ENCODE measurements at regions not wholly inside any gene's neighbourhood (a gene's known extent, or its start where the extent isn't known, plus 50 kb on each side); places are given as distances from the start of the nearest gene placed in this dataset.
"Not testable (repeated sequence)": the region's sequence is repeated elsewhere in the genome, so short reads cannot be mapped to it uniquely, and the experiment has no call there.

- no peaks in the 10 kb centered on the region for H3K36me3 ChIP-seq (ENCODE audit: control insufficient read depth, insufficient read depth, low read length)
- no peak for DNase-seq
These were observed 1102.6 kb upstream of the EPHA6 start for GRCh38 chr3:95711789-95712188.

DNA sequence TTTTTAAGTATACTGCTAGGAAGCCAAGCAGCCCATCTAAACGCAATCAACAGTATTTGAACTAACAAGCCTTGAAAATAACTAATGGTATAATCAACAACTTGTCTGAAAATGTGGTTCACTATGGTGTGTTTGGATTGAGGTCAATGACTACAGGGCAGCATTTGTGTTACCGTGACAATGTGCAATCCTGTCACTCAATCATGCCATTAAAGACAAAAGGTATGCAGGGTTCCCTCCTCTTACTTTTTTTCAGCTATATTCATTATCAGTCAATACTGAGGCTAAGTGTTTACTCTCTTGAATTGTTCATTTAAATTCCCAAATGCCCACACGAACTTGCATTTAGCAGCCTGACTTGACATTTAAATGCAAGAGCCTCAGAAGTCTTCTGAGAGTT is 1099.3 kb upstream of the EPHA6 start:
- H3K4me1 ChIP-seq (ENCODE audit: control insufficient read depth, insufficient read depth, low read length), result no peaks in the 10 kb centered on the region
- H3K36me3 ChIP-seq (ENCODE audit: control insufficient read depth, insufficient read depth, low read length), result no peaks in the 10 kb centered on the region
- DNase-seq, result no peak
- H3K27me3 ChIP-seq (ENCODE audit: control insufficient read depth, insufficient read depth, low read length), result no peaks in the 10 kb centered on the region
- H3K4me3 ChIP-seq (ENCODE audit: low read length), result no peak overlapping the region
- no CpG with 5 or more reads among the region's 3 CpGs for WGBS (ENCODE audit: insufficient coverage)
- H3K9me3 ChIP-seq (replicated peaks; ENCODE audit: control insufficient read depth, low read depth, low read length), result no peaks in the 10 kb centered on the region
- no peak overlapping the region for H3K27ac ChIP-seq (ENCODE audit: low read length)

More at GRCh38 chr3:95711789-95712188, 1102.6 kb upstream of the EPHA6 start:
- Histone ChIP-seq H3K9me3 (replicated peaks; ENCODE audit: control insufficient read depth, low read depth, low read length) (no peaks in the 10 kb centered on the region), H3K27ac (ENCODE audit: low read length) (no peak overlapping the region), H3K4me3 (ENCODE audit: low read length) (no peak overlapping the region), H3K4me1 (ENCODE audit: control insufficient read depth, insufficient read depth, low read length) (no peaks in the 10 kb centered on the region), H3K27me3 (ENCODE audit: control insufficient read depth, insufficient read depth, low read length) (no peaks in the 10 kb centered on the region)
- no CpG with 5 or more reads among the region's 2 CpGs for WGBS (ENCODE audit: insufficient coverage)

GRCh38 chr3:95717048-95717447 is 1097.3 kb upstream of the EPHA6 start:
- Histone ChIP-seq H3K9me3 (replicated peaks; ENCODE audit: control insufficient read depth, low read depth, low read length) (no peaks in the 10 kb centered on the region), H3K36me3 (ENCODE audit: control insufficient read depth, insufficient read depth, low read length) (no peaks in the 10 kb centered on the region), H3K4me3 (ENCODE audit: low read length) (no peak overlapping the region), H3K27ac (ENCODE audit: low read length) (no peak overlapping the region), H3K27me3 (ENCODE audit: control insufficient read depth, insufficient read depth, low read length) (no peaks in the 10 kb centered on the region), H3K4me1 (ENCODE audit: control insufficient read depth, insufficient read depth, low read length) (no peaks in the 10 kb centered on the region)
- no peak for DNase-seq

GRCh38 chr3:95718168-95718567 is 1096.2 kb upstream of the EPHA6 start:
- H3K4me3 ChIP-seq (ENCODE audit: low read length), result no peak overlapping the region
- no peaks in the 10 kb centered on the region for H3K9me3 ChIP-seq (replicated peaks; ENCODE audit: control insufficient read depth, low read depth, low read length)
- no peak for DNase-seq
- H3K27ac ChIP-seq (ENCODE audit: low read length), result no peak overlapping the region
- H3K36me3 ChIP-seq (ENCODE audit: control insufficient read depth, insufficient read depth, low read length), result no peaks in the 10 kb centered on the region
- H3K27me3 ChIP-seq (ENCODE audit: control insufficient read depth, insufficient read depth, low read length), result no peaks in the 10 kb centered on the region
- no peaks in the 10 kb centered on the region for H3K4me1 ChIP-seq (ENCODE audit: control insufficient read depth, insufficient read depth, low read length)

DNA sequence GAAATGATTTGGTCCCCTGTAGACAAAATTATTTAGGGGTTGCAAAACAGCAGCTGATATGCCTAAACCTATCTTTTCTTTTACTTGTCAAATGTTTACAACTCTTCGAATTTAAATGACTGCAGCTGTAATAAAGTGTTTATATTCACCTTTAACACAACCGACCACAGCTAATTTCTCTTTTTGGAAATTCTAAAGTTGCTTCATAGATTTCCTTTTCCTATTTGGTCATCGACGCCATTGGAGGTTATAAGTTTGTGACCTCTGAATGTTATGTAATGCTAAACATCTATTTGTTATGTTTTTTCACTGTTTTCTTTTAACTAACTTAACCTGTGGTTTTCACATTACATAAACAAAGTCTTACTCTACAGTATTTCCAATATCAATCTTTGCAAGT is 1094.9 kb upstream of the EPHA6 start:
- H3K9me3 ChIP-seq (replicated peaks; ENCODE audit: control insufficient read depth, low read depth, low read length), result no peaks in the 10 kb centered on the region
- no CpG with 5 or more reads among the region's 4 CpGs for WGBS (ENCODE audit: insufficient coverage)
- DNase-seq, result no peak
- no peaks in the 10 kb centered on the region for H3K36me3 ChIP-seq (ENCODE audit: control insufficient read depth, insufficient read depth, low read length)
- H3K27ac ChIP-seq (ENCODE audit: low read length), result no peak overlapping the region
- no peak overlapping the region for H3K4me3 ChIP-seq (ENCODE audit: low read length)
- H3K4me1 ChIP-seq (ENCODE audit: control insufficient read depth, insufficient read depth, low read length), result no peaks in the 10 kb centered on the region
- no peaks in the 10 kb centered on the region for H3K27me3 ChIP-seq (ENCODE audit: control insufficient read depth, insufficient read depth, low read length)

GRCh38 chr3:95721938-95722337 is 1092.5 kb upstream of the EPHA6 start:
- Histone ChIP-seq H3K4me3 (ENCODE audit: low read length) (no peak overlapping the region), H3K27me3 (ENCODE audit: control insufficient read depth, insufficient read depth, low read length) (no peaks in the 10 kb centered on the region)
- WGBS (ENCODE audit: insufficient coverage), result no CpG with 5 or more reads among the region's 2 CpGs

DNA sequence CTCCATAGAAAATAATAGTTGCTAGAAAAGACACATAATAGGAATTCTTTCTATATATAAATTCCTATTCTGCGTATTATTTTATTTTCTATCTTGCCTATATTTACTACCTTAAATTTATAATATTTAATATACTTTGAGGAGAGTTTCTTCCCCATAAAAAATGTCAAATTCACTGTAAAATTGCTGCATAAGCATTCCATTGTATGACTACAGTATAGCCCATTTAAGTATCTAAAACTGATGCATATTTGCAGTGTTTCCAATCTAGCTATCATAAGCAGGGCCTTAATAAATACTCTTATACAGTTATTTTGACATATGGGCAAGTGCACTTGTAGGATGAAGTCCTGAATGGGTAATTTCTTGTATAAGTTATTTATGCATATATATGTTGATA is 1088.6 kb upstream of the EPHA6 start:
- no peak overlapping the region for H3K4me3 ChIP-seq (ENCODE audit: low read length)
- no peaks in the 10 kb centered on the region for H3K27me3 ChIP-seq (ENCODE audit: control insufficient read depth, insufficient read depth, low read length)
- no peaks in the 10 kb centered on the region for H3K36me3 ChIP-seq (ENCODE audit: control insufficient read depth, insufficient read depth, low read length)
- no CpG with 5 or more reads among the region's 1 CpG for WGBS (ENCODE audit: insufficient coverage)
- H3K9me3 ChIP-seq (replicated peaks; ENCODE audit: control insufficient read depth, low read depth, low read length), result no peaks in the 10 kb centered on the region
- no peak for DNase-seq
- no peak overlapping the region for H3K27ac ChIP-seq (ENCODE audit: low read length)
- H3K4me1 ChIP-seq (ENCODE audit: control insufficient read depth, insufficient read depth, low read length), result no peaks in the 10 kb centered on the region

More at GRCh38 chr3:95721938-95722337, 1092.5 kb upstream of the EPHA6 start:
- H3K36me3 ChIP-seq (ENCODE audit: control insufficient read depth, insufficient read depth, low read length), result no peaks in the 10 kb centered on the region
- H3K9me3 ChIP-seq (replicated peaks; ENCODE audit: control insufficient read depth, low read depth, low read length), result no peaks in the 10 kb centered on the region
- no peak for DNase-seq
- H3K4me1 ChIP-seq (ENCODE audit: control insufficient read depth, insufficient read depth, low read length), result no peaks in the 10 kb centered on the region
- H3K27ac ChIP-seq (ENCODE audit: low read length), result no peak overlapping the region

DNA sequence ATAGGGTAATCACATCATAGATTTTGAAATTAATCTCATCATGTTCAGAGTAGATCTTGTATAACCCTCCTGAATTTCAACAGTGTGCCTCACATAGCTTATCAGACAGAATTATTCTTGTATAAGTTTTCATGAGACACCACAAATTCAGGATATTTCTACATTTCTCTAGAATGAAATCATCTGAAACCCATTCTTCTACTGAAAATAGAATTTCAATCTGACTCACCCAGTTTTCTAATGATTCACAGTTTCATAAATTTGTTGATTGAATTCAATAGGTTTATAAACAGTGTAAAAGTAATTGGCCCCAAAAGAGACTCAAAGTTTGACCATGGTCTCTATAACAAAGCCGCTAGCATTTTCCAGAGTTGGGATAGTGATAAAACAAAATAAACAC is 1082.6 kb upstream of the EPHA6 start:
- WGBS (ENCODE audit: insufficient coverage), result no CpG with 5 or more reads among the region's 1 CpG
- no peaks in the 10 kb centered on the region for H3K36me3 ChIP-seq (ENCODE audit: control insufficient read depth, insufficient read depth, low read length)
- H3K27ac ChIP-seq (ENCODE audit: low read length), result no peak overlapping the region
- H3K4me3 ChIP-seq (ENCODE audit: low read length), result no peak overlapping the region
- H3K27me3 ChIP-seq (ENCODE audit: control insufficient read depth, insufficient read depth, low read length), result no peaks in the 10 kb centered on the region
- H3K4me1 ChIP-seq (ENCODE audit: control insufficient read depth, insufficient read depth, low read length), result no peaks in the 10 kb centered on the region
- no peak for DNase-seq
- no peaks in the 10 kb centered on the region for H3K9me3 ChIP-seq (replicated peaks; ENCODE audit: control insufficient read depth, low read depth, low read length)

DNA sequence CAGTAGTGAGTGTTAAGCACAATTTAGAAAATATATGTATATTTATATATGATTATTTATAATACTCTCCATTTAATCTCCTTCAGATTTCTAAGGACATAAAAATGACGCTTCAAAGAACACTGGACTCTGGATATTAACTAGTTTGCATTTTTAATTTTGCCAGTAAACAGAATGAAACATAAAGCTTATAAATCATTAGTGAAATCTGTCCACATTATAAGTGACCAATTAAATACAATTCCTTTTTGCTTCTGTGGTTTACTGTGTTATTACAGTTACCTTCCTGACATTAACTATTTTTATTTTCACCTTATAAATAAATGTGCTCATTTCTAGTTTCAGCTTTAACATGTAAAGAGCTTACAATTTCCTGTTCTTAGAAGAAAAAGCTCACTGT is 1081.1 kb upstream of the EPHA6 start:
- Histone ChIP-seq H3K4me1 (ENCODE audit: control insufficient read depth, insufficient read depth, low read length) (no peaks in the 10 kb centered on the region), H3K36me3 (ENCODE audit: control insufficient read depth, insufficient read depth, low read length) (no peaks in the 10 kb centered on the region), H3K9me3 (replicated peaks; ENCODE audit: control insufficient read depth, low read depth, low read length) (no peaks in the 10 kb centered on the region), H3K27me3 (ENCODE audit: control insufficient read depth, insufficient read depth, low read length) (no peaks in the 10 kb centered on the region), H3K27ac (ENCODE audit: low read length) (no peak overlapping the region), H3K4me3 (ENCODE audit: low read length) (no peak overlapping the region)
- WGBS (ENCODE audit: insufficient coverage), result no CpG with 5 or more reads among the region's 1 CpG
- no peak for DNase-seq

DNA sequence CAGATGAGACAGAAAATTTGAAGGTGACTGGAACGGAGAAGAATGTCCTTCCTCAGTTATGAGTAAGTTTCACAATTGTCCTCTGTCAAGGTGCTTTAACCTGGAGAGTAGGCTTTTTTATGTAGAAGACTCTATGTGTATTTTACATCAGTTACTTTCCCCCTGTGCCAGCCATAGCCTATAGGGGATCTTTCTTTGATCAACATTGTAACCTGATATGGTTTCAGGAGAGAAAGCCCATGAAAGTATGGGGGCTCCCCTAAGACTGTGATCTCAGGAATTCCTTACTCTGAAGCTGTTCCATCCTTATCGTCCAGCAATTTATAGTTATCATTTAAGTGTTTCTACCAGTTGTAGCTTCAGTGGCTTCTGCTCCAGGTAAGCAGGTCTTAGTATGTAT is 1076.3 kb upstream of the EPHA6 start:
- no CpG with 5 or more reads among the region's 2 CpGs for WGBS (ENCODE audit: insufficient coverage)
- no peaks in the 10 kb centered on the region for H3K27me3 ChIP-seq (ENCODE audit: control insufficient read depth, insufficient read depth, low read length)
- DNase-seq, result no peak

DNA sequence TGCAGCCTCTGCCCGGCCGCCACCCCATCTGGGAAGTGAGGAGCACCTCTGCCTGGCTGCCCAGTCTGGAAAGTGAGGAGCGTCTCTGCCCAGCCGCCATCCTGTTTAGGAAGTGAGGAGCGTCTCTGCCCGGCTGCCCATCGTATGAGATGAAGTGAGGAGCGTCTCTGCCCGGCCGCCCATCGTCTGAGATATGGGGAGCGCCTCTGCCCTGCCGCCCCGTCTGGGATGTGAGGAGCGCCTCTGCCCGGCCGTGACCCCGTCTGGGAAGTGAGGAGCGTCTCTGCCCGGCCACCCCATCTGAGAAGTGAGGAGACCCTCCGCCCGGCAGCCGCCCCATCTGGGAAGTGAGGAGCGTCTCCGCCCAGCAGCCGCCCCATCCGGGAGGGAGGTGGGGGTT is 1069.5 kb upstream of the EPHA6 start:
- not testable (repeated sequence) for H3K9me3 ChIP-seq (replicated peaks; ENCODE audit: control insufficient read depth, low read depth, low read length); H3K4me1 ChIP-seq (ENCODE audit: control insufficient read depth, insufficient read depth, low read length); H3K27me3 ChIP-seq (ENCODE audit: control insufficient read depth, insufficient read depth, low read length); H3K4me3 ChIP-seq (ENCODE audit: low read length); H3K36me3 ChIP-seq (ENCODE audit: control insufficient read depth, insufficient read depth, low read length); DNase-seq; H3K27ac ChIP-seq (ENCODE audit: low read length)
- 97% methylated on average over 14 of the region's 27 CpGs for WGBS (ENCODE audit: insufficient coverage)

More for the DNA sequence above, 1076.3 kb upstream of the EPHA6 start:
- Histone ChIP-seq H3K9me3 (replicated peaks; ENCODE audit: control insufficient read depth, low read depth, low read length) (no peaks in the 10 kb centered on the region), H3K36me3 (ENCODE audit: control insufficient read depth, insufficient read depth, low read length) (no peaks in the 10 kb centered on the region), H3K4me3 (ENCODE audit: low read length) (no peak overlapping the region), H3K27ac (ENCODE audit: low read length) (no peak overlapping the region), H3K4me1 (ENCODE audit: control insufficient read depth, insufficient read depth, low read length) (no peaks in the 10 kb centered on the region)

All from muscle of leg (tissue), 3 donors.